Neural crest cell (in vitro differentiated cells): ENCODE measurements at regions not wholly inside any gene's neighbourhood (a gene's known extent, or its start where the extent isn't known, plus 50 kb on each side); places are given as distances from the start of the nearest gene placed in this dataset.

Experiments used
- DNase-seq: peaks from one replicate; pipeline ENCODE4 v3.0.0; 2021; ENCODE audit warnings: low read depth, mixed read lengths, low spot score
- H3K27ac Mint-ChIP-seq: one replicate; pipeline ENCODE4 v1.8.0; 2021; ENCODE audit warnings: mild to moderate bottlenecking, mixed read lengths; ENCODE audit not compliant: unreplicated experiment
- H3K27me3 Mint-ChIP-seq: 2 replicates; pipeline ENCODE4 v1.8.0; 2021; ENCODE audit warnings: low read depth, mild to moderate bottlenecking, mixed read lengths
- H3K36me3 Mint-ChIP-seq: 2 replicates; pipeline ENCODE4 v1.8.0; 2021; ENCODE audit warnings: low read depth, mild to moderate bottlenecking, mixed read lengths
- H3K4me1 Mint-ChIP-seq: 2 replicates; pipeline ENCODE4 v1.8.0; 2021; ENCODE audit warnings: mixed read lengths
- H3K4me3 Mint-ChIP-seq: one replicate; pipeline ENCODE4 v1.8.0; 2021; ENCODE audit warnings: mild to moderate bottlenecking, mixed read lengths
- H3K9me3 Mint-ChIP-seq: 2 replicates; pipeline ENCODE4 v1.8.0; 2021; ENCODE audit warnings: mixed read lengths
- CTCF ChIP-seq: fragments of 200-600 bp; sonication (generic); conservative IDR thresholded peaks from 2 replicates; pipeline ENCODE4 v1.5.0; 2021; ENCODE audit warnings: antibody characterized with exemption, mild to moderate bottlenecking

- Mint-ChIP-seq H3K9me3 (no peaks in the 10 kb centered on the region), H3K4me1 (no peaks in the 10 kb centered on the region), H3K27ac (no peak overlapping the region), H3K27me3 (no peaks in the 10 kb centered on the region), H3K36me3 (no peaks in the 10 kb centered on the region), H3K4me3 (no peak overlapping the region)
- no peak for TF ChIP-seq CTCF
- DNase-seq = no peak
These were observed 495.6 kb upstream of the CTNND2 start for GRCh38 chr5:12399868-12400267.

- peaks cover 1% of the 10 kb centered on the region for H3K4me1 Mint-ChIP-seq
- H3K27ac Mint-ChIP-seq = no peak overlapping the region
- H3K27me3 Mint-ChIP-seq = no peaks in the 10 kb centered on the region
- no peak for DNase-seq
- H3K36me3 Mint-ChIP-seq = no peaks in the 10 kb centered on the region
- no peak for TF ChIP-seq CTCF
- no peak overlapping the region for H3K4me3 Mint-ChIP-seq
- no peaks in the 10 kb centered on the region for H3K9me3 Mint-ChIP-seq
These were observed 488.0 kb upstream of the CTNND2 start for GRCh38 chr5:12392246-12392645.

GRCh38 chr5:12385095-12385494, 480.8 kb upstream of the CTNND2 start:
- no peaks in the 10 kb centered on the region for H3K27me3 Mint-ChIP-seq
- H3K4me1 Mint-ChIP-seq = peaks cover 5% of the 10 kb centered on the region
- H3K36me3 Mint-ChIP-seq = no peaks in the 10 kb centered on the region
- no peak for TF ChIP-seq CTCF
- DNase-seq = no peak
- peaks cover 13% of the 10 kb centered on the region for H3K9me3 Mint-ChIP-seq
- no peak overlapping the region for H3K27ac Mint-ChIP-seq
- H3K4me3 Mint-ChIP-seq = no peak overlapping the region

GRCh38 chr5:12384005-12384404, 479.8 kb upstream of the CTNND2 start:
- Mint-ChIP-seq H3K27ac (no peak overlapping the region), H3K4me1 (peaks cover 5% of the 10 kb centered on the region), H3K27me3 (no peaks in the 10 kb centered on the region), H3K4me3 (no peak overlapping the region), H3K36me3 (no peaks in the 10 kb centered on the region), H3K9me3 (peaks cover 13% of the 10 kb centered on the region)
- TF ChIP-seq CTCF = no peak
- no peak for DNase-seq

GRCh38 chr5:12367973-12368372, 463.7 kb upstream of the CTNND2 start:
- TF ChIP-seq CTCF = no peak
- Mint-ChIP-seq H3K4me3 (no peak overlapping the region), H3K27me3 (no peaks in the 10 kb centered on the region), H3K36me3 (no peaks in the 10 kb centered on the region), H3K27ac (no peak overlapping the region), H3K4me1 (no peaks in the 10 kb centered on the region), H3K9me3 (no peaks in the 10 kb centered on the region)
- no peak for DNase-seq

- Mint-ChIP-seq H3K36me3 (no peaks in the 10 kb centered on the region), H3K27me3 (no peaks in the 10 kb centered on the region), H3K4me1 (no peaks in the 10 kb centered on the region)
These were observed 456.0 kb upstream of the CTNND2 start for GRCh38 chr5:12360218-12360617.

More at GRCh38 chr5:12360218-12360617, 456.0 kb upstream of the CTNND2 start:
- Mint-ChIP-seq H3K4me3 (no peak overlapping the region), H3K27ac (no peak overlapping the region), H3K9me3 (peaks cover 2% of the 10 kb centered on the region)
- DNase-seq = no peak
- no peak for TF ChIP-seq CTCF
